Endodermal cell (in vitro differentiated cells): ENCODE measurements at regions not wholly inside any gene's neighbourhood (a gene's known extent, or its start where the extent isn't known, plus 50 kb on each side); places are given as distances from the start of the nearest gene placed in this dataset.

ENCODE experiments used
- DNase-seq: peaks from one replicate; pipeline ENCODE4 v3.0.0-alpha.2; 2017
- H3K27ac ChIP-seq: 2 replicates; pipeline ENCODE4 v1.5.1; 2013; ENCODE audit warnings: mild to moderate bottlenecking, low read depth, low read length, moderate library complexity
- H3K27me3 ChIP-seq: 2 replicates; pipeline ENCODE4 v1.6.1; 2013; ENCODE audit warnings: mild to moderate bottlenecking, low read length, moderate library complexity; ENCODE audit not compliant: insufficient read depth, control insufficient read depth, poor library complexity, severe bottlenecking
- H3K36me3 ChIP-seq: 2 replicates; pipeline ENCODE4 v1.7.0; 2013; ENCODE audit warnings: mild to moderate bottlenecking, low read length, moderate library complexity; ENCODE audit not compliant: control insufficient read depth, insufficient read depth
- H3K4me1 ChIP-seq: one replicate; pipeline ENCODE4 v1.7.0; 2013; ENCODE audit warnings: low read length; ENCODE audit not compliant: control insufficient read depth, insufficient read depth
- H3K4me3 ChIP-seq: 2 replicates; pipeline ENCODE4 v1.5.1; 2013; ENCODE audit warnings: mild to moderate bottlenecking, low read length, moderate library complexity
- H3K9ac ChIP-seq: 2 replicates; pipeline ENCODE4 v1.6.1; 2013; ENCODE audit warnings: mild to moderate bottlenecking, low read length, moderate library complexity; ENCODE audit not compliant: poor library complexity, severe bottlenecking; ENCODE audit errors: extremely low read depth
- H3K9me3 ChIP-seq: 2 replicates; pipeline ENCODE4 v1.6.1; 2013; ENCODE audit warnings: mild to moderate bottlenecking, low read length, moderate library complexity; ENCODE audit not compliant: control insufficient read depth
- H3K27ac Mint-ChIP-seq: 2 replicates; pipeline ENCODE4 v1.8.0; 2020; ENCODE audit warnings: mixed read lengths
- H3K27me3 Mint-ChIP-seq: 2 replicates; pipeline ENCODE4 v1.8.0; 2021; ENCODE audit warnings: mild to moderate bottlenecking, mixed read lengths; ENCODE audit not compliant: insufficient read depth
- H3K36me3 Mint-ChIP-seq: 2 replicates; pipeline ENCODE4 v1.8.0; 2020; ENCODE audit warnings: low read depth, mixed read lengths
- H3K4me1 Mint-ChIP-seq: 2 replicates; pipeline ENCODE4 v1.8.0; 2020; ENCODE audit warnings: mixed read lengths
- H3K4me3 Mint-ChIP-seq: 2 replicates; pipeline ENCODE4 v1.8.0; 2020; ENCODE audit warnings: mild to moderate bottlenecking, moderate library complexity, mixed read lengths
- H3K9me3 Mint-ChIP-seq: 2 replicates; pipeline ENCODE4 v1.8.0; 2020; ENCODE audit warnings: mild to moderate bottlenecking, mixed read lengths
- WGBS, 2 experiments: methylation state at CpG; one replicate each; pipeline versions ENCODE4 v1.1.5 to v1.1.7; 2013; ENCODE audit warnings: missing lambda C conversion rate in 2 of 2, mixed read lengths in 1 of 2; ENCODE audit not compliant: insufficient coverage in 1 of 2, insufficient read length in 1 of 2; 5-methylcytosine and 5-hydroxymethylcytosine counted together
- TF ChIP-seq, protein P1 (sequence below): fragments of 200-600 bp; sonication (generic); conservative IDR thresholded peaks from 2 replicates; pipeline ENCODE4 v1.5.0; 2021; ENCODE audit warnings: antibody characterized with exemption, mild to moderate bottlenecking

DNA sequence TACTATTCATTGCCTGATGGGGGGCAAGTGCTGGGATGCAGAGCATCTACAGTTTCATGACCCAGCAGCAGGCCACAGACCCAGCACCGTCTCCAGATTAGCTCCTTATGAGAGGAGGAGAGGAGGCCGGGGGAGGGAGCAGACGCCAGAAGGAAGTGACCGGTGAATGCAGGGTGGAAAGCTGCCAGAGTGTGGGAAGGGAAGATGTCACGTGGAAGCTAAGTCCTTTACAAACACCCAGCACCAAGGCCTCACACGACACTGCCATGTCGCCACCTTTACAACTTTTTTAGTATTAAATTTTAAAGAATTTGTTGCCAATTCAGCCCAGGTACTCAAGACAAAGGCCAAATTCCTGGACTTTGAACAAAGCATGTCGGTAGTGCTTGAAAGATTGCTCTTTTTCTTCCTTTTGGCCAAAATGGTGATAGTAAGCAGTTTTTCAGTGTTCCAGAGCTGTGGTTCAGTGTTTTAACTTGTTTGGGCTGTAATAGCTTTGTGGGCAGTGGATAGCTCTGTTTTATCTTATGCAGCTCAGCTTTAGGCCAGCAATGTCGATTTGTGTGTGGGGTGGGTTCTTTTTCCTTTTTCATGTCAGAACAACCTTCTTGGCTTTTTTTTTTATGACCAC lies 58.2 kb downstream of the ZBTB38 start:
- Mint-ChIP-seq H3K4me1 (peaks cover 22% of the 10 kb centered on the region), H3K9me3 (no peaks in the 10 kb centered on the region), H3K27me3 (no peaks in the 10 kb centered on the region), H3K27ac (peak overlapping the region; percentile 77), H3K4me3 (no peak overlapping the region), H3K36me3 (peaks cover 12% of the 10 kb centered on the region)
- H3K36me3 ChIP-seq, result peaks cover 8% of the 10 kb centered on the region
- peak; percentile 57 for DNase-seq
- no peaks in the 10 kb centered on the region for H3K9me3 ChIP-seq
- no peak overlapping the region for H3K9ac ChIP-seq
- WGBS, 2 experiments, result 63 to 67% methylated on average over 3 to 9 of the region's 9 CpGs
- no peaks in the 10 kb centered on the region for H3K27me3 ChIP-seq
- H3K4me3 ChIP-seq, result no peak overlapping the region
- TF ChIP-seq, protein P1, sequence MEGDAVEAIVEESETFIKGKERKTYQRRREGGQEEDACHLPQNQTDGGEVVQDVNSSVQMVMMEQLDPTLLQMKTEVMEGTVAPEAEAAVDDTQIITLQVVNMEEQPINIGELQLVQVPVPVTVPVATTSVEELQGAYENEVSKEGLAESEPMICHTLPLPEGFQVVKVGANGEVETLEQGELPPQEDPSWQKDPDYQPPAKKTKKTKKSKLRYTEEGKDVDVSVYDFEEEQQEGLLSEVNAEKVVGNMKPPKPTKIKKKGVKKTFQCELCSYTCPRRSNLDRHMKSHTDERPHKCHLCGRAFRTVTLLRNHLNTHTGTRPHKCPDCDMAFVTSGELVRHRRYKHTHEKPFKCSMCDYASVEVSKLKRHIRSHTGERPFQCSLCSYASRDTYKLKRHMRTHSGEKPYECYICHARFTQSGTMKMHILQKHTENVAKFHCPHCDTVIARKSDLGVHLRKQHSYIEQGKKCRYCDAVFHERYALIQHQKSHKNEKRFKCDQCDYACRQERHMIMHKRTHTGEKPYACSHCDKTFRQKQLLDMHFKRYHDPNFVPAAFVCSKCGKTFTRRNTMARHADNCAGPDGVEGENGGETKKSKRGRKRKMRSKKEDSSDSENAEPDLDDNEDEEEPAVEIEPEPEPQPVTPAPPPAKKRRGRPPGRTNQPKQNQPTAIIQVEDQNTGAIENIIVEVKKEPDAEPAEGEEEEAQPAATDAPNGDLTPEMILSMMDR, result no peak
- no peak overlapping the region for H3K27ac ChIP-seq
- H3K4me1 ChIP-seq, result no peaks in the 10 kb centered on the region

DNA sequence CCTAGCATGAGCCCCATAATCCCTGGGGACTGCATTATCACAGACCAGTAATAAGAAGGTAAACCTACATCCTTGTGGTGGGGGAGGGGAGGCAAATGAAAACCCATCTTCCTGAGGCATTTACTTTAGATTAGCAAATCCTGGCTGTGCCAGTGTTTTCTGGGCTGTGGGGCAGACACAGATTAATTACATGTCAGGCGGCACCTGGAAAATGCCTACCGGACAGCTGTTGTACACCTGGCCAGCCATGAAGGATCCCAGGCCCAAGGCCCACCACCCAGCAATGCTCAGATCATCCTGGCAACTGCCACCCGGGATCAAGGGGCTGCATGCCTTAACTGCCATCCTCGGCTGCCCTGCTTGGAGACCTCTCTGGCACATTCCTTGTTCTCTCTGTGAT lies 59.1 kb upstream of the RASA2 start:
- Histone ChIP-seq H3K27ac (no peak overlapping the region), H3K36me3 (peaks cover 8% of the 10 kb centered on the region), H3K9me3 (no peaks in the 10 kb centered on the region), H3K27me3 (no peaks in the 10 kb centered on the region), H3K4me1 (no peaks in the 10 kb centered on the region), H3K9ac (no peak overlapping the region), H3K4me3 (no peak overlapping the region)
- DNase-seq, result peak; percentile 34
- no peak overlapping the region for H3K4me3 Mint-ChIP-seq
- H3K4me1 Mint-ChIP-seq, result peaks cover 24% of the 10 kb centered on the region
- H3K27me3 Mint-ChIP-seq, result no peaks in the 10 kb centered on the region
- WGBS, 2 experiments, result 92 to 100% methylated on average over 2 to 4 of the region's 4 CpGs
- no peaks in the 10 kb centered on the region for H3K9me3 Mint-ChIP-seq
- peaks cover 12% of the 10 kb centered on the region for H3K36me3 Mint-ChIP-seq
- H3K27ac Mint-ChIP-seq, result no peak overlapping the region
- TF ChIP-seq, protein P1, result no peak

DNA sequence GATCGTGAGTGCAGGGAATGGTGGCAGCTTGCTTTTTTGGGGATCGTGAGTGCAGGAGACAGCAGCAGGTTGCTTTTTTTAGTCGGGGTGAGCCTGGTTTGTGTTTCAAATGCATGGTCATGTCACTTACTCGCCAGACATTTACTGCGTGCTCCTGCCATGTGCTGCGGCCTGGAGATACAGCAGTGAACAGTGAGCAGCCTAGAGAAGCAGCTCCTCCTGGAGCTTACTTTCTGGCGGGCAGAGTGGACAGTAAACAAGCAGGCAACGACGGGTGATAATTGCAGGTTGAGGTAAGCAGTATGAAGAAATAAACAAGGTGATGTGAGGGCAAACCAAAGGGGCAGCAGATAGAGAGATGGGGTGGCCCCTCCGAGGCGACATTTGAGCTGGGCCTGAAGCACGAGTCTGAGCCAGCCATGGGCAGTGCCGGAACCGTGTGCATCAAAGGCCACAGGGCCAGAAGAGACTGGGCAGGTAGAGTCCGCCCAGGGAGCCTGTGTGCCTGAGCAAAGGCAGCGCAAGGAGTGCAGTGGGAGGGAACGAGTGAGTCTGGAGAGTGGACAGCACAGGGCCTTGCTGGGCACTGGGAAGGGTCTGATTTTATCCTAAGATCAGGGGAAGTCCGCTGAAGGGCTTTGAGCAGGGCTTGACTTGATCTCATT lies 57.3 kb upstream of the RASA2 start:
- H3K27ac Mint-ChIP-seq, result no peak overlapping the region

More for the DNA sequence above, 57.3 kb upstream of the RASA2 start:
- peak; percentile 41 for DNase-seq
- no peaks in the 10 kb centered on the region for H3K27me3 Mint-ChIP-seq
- WGBS, 2 experiments, result 90 to 92% methylated on average over 6 to 18 of the region's 18 CpGs
- TF ChIP-seq, protein P1, result no peak
- Histone ChIP-seq H3K4me1 (no peaks in the 10 kb centered on the region), H3K9me3 (no peaks in the 10 kb centered on the region), H3K9ac (no peak overlapping the region), H3K27me3 (no peaks in the 10 kb centered on the region), H3K36me3 (peaks cover 8% of the 10 kb centered on the region), H3K27ac (no peak overlapping the region), H3K4me3 (no peak overlapping the region)
- H3K9me3 Mint-ChIP-seq, result no peaks in the 10 kb centered on the region
- H3K4me1 Mint-ChIP-seq, result peaks cover 28% of the 10 kb centered on the region
- no peak overlapping the region for H3K4me3 Mint-ChIP-seq
- peaks cover 7% of the 10 kb centered on the region for H3K36me3 Mint-ChIP-seq
